Liver (tissue), 8 donors: ENCODE measurements at regions not wholly inside any gene's neighbourhood (a gene's known extent, or its start where the extent isn't known, plus 50 kb on each side); places are given as distances from the start of the nearest gene placed in this dataset.

Experiments used
- DNase-seq: peaks from one replicate; pipeline ENCODE4 v3.0.0-alpha.2; 2017; ENCODE audit warnings: low spot score
- H3K27ac ChIP-seq, 2 donors: one replicate each; pipeline ENCODE4 v1.7.0; 2013; ENCODE audit warnings: inconsistent platforms in 2 of 2, low read length in 2 of 2, control low read depth in 1 of 2, low read depth in 1 of 2, mild to moderate bottlenecking in 1 of 2
- H3K27me3 ChIP-seq, 4 donors: one replicate each; pipeline versions ENCODE4 v1.6.1 to v1.7.0; 2013; ENCODE audit warnings: low read length in 3 of 4, inconsistent platforms in 1 of 4, mild to moderate bottlenecking in 1 of 4, moderate library complexity in 1 of 4; ENCODE audit not compliant: control insufficient read depth in 4 of 4, insufficient read depth in 4 of 4
- H3K36me3 ChIP-seq, 4 donors: one replicate each; pipeline versions ENCODE4 v1.6.1 to v1.7.0; 2013; ENCODE audit warnings: low read length in 3 of 4, mild to moderate bottlenecking in 3 of 4, low read depth in 1 of 4, moderate library complexity in 1 of 4; ENCODE audit not compliant: control insufficient read depth in 4 of 4, insufficient read depth in 3 of 4
- H3K4me1 ChIP-seq, 4 donors: one replicate each; pipeline versions ENCODE4 v1.6.1 to v1.7.0; 2013; ENCODE audit warnings: low read length in 3 of 4, mild to moderate bottlenecking in 3 of 4, moderate library complexity in 1 of 4; ENCODE audit not compliant: control insufficient read depth in 4 of 4, insufficient read depth in 4 of 4
- H3K4me3 ChIP-seq, 3 donors: one replicate each; pipeline versions ENCODE4 v1.6.1 to v1.7.0; 2013; ENCODE audit warnings: low read length in 3 of 3, control low read depth in 1 of 3, low read depth in 1 of 3, mild to moderate bottlenecking in 1 of 3
- H3K9ac ChIP-seq, 2 donors: one replicate each; pipeline ENCODE4 v1.7.0; 2013; ENCODE audit warnings: low read length in 2 of 2, mild to moderate bottlenecking in 2 of 2, moderate library complexity in 2 of 2, control low read depth in 1 of 2, low read depth in 1 of 2
- H3K9me3 ChIP-seq, 4 donors: one replicate each; pipeline versions ENCODE4 v1.6.1 to v1.7.0; 2013; ENCODE audit warnings: low read length in 3 of 4; ENCODE audit not compliant: control insufficient read depth in 4 of 4
- ATF3 ChIP-seq: IDR thresholded peaks from 2 replicates; pipeline ENCODE4 v1.6.1; 2016; ENCODE audit warnings: antibody characterized with exemption
- FOXA1 ChIP-seq: IDR thresholded peaks from 2 replicates; pipeline ENCODE4 v1.6.1; 2016; ENCODE audit warnings: antibody characterized with exemption
- FOXA2 ChIP-seq: IDR thresholded peaks from 2 replicates; pipeline ENCODE4 v1.6.1; 2016; ENCODE audit warnings: antibody characterized with exemption
- NR2F2 ChIP-seq: IDR thresholded peaks from 2 replicates; pipeline ENCODE4 v1.6.1; 2016; ENCODE audit warnings: antibody characterized with exemption
- RAD21 ChIP-seq, 2 donors: IDR thresholded peaks; 2 replicates each; pipeline ENCODE4 v1.6.1; 2016; ENCODE audit warnings: antibody characterized with exemption in 2 of 2, mild to moderate bottlenecking in 2 of 2
- RXRA ChIP-seq, 2 donors: IDR thresholded peaks; 2 replicates each; pipeline ENCODE4 v1.6.1; 2017 to 2018; ENCODE audit warnings: antibody characterized with exemption in 2 of 2, mild to moderate bottlenecking in 1 of 2
- SP1 ChIP-seq: IDR thresholded peaks from 2 replicates; pipeline ENCODE4 v1.6.1; 2018; ENCODE audit warnings: antibody characterized with exemption, mild to moderate bottlenecking
- TAF1 ChIP-seq: conservative IDR thresholded peaks from 2 replicates; pipeline ENCODE4 v1.6.1; 2016; ENCODE audit warnings: antibody characterized with exemption, mild to moderate bottlenecking
- ZBTB33 ChIP-seq: IDR thresholded peaks from 2 replicates; pipeline ENCODE4 v1.6.1; 2016; ENCODE audit warnings: antibody characterized with exemption
- WGBS: extraction: QIAGEN DNeasy Blood & Tissue Kit; methylation state at CpG from one replicate; pipeline ENCODE4 v1.1.7; 2013; 5-methylcytosine and 5-hydroxymethylcytosine counted together
- TF ChIP-seq, protein P1 (sequence below): IDR thresholded peaks from 2 replicates; pipeline ENCODE4 v1.6.1; 2016; ENCODE audit warnings: antibody characterized with exemption, mild to moderate bottlenecking
- TF ChIP-seq, protein P2 (sequence below): fragments of 150-350 bp; IDR thresholded peaks from 2 replicates; pipeline ENCODE4 v1.5.1; 2017; ENCODE audit warnings: improper control_type of control experiment, low read depth, low read length; ENCODE audit not compliant: missing input control
- donor health status: healthy.
- donor health status: healthy.
- donor health status: healthy.
- donor health status: healthy.
- donor health status: healthy.

- TF ChIP-seq FOXA2 (no peak), SP1 (no peak), ATF3 (no peak), FOXA1 (no peak), RXRA (IDR thresholded peaks at IDR 0.05) (no peak), RAD21 (IDR thresholded peaks at IDR 0.05) (no peak), ZBTB33 (no peak)
Observed at GRCh38 chr6:2547355-2547754, 203.4 kb downstream of the MYLK4 start (continued).

DNA sequence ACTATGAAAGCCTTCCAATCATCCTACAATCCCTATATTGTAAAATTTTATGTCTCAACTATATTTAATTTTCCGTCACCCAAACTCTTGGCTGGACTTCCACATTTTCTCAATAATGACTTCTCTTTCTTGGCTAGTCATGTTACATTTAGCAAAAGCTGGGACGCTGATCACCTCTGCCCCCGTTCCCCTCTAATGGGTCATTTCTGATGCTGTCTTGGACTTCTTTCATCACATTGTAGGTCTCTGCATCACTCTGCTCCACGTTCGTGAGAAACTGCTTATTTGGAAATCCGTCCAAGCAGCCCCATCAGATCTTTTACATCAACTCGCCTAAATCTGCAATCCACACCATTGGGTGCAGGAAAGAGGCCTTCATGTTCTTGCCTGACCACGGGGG lies 203.8 kb downstream of the MYLK4 start:
- Histone ChIP-seq H3K36me3 (no peaks in the 10 kb centered on the region), H3K9me3 (peaks cover 0 to 2% (median 1%) of the 10 kb centered on the region in 4 donors), H3K9ac (no peak overlapping the region), H3K4me1 (no peaks in the 10 kb centered on the region), H3K27ac (no peak overlapping the region), H3K27me3 (no peaks in the 10 kb centered on the region), H3K4me3 (no peak overlapping the region)
- TF ChIP-seq, protein P1, sequence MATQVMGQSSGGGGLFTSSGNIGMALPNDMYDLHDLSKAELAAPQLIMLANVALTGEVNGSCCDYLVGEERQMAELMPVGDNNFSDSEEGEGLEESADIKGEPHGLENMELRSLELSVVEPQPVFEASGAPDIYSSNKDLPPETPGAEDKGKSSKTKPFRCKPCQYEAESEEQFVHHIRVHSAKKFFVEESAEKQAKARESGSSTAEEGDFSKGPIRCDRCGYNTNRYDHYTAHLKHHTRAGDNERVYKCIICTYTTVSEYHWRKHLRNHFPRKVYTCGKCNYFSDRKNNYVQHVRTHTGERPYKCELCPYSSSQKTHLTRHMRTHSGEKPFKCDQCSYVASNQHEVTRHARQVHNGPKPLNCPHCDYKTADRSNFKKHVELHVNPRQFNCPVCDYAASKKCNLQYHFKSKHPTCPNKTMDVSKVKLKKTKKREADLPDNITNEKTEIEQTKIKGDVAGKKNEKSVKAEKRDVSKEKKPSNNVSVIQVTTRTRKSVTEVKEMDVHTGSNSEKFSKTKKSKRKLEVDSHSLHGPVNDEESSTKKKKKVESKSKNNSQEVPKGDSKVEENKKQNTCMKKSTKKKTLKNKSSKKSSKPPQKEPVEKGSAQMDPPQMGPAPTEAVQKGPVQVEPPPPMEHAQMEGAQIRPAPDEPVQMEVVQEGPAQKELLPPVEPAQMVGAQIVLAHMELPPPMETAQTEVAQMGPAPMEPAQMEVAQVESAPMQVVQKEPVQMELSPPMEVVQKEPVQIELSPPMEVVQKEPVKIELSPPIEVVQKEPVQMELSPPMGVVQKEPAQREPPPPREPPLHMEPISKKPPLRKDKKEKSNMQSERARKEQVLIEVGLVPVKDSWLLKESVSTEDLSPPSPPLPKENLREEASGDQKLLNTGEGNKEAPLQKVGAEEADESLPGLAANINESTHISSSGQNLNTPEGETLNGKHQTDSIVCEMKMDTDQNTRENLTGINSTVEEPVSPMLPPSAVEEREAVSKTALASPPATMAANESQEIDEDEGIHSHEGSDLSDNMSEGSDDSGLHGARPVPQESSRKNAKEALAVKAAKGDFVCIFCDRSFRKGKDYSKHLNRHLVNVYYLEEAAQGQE: no peak
- TF ChIP-seq RAD21 (IDR thresholded peaks at IDR 0.05) (no peak), TAF1 (no peak), FOXA1 (no peak), ATF3 (no peak), NR2F2 (no peak), ZBTB33 (no peak)
- TF ChIP-seq, protein P2, sequence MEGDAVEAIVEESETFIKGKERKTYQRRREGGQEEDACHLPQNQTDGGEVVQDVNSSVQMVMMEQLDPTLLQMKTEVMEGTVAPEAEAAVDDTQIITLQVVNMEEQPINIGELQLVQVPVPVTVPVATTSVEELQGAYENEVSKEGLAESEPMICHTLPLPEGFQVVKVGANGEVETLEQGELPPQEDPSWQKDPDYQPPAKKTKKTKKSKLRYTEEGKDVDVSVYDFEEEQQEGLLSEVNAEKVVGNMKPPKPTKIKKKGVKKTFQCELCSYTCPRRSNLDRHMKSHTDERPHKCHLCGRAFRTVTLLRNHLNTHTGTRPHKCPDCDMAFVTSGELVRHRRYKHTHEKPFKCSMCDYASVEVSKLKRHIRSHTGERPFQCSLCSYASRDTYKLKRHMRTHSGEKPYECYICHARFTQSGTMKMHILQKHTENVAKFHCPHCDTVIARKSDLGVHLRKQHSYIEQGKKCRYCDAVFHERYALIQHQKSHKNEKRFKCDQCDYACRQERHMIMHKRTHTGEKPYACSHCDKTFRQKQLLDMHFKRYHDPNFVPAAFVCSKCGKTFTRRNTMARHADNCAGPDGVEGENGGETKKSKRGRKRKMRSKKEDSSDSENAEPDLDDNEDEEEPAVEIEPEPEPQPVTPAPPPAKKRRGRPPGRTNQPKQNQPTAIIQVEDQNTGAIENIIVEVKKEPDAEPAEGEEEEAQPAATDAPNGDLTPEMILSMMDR: no peak
- WGBS: 81% methylated on average over 8 of the region's 8 CpGs
- DNase-seq: no peak
